GM12872 (cell line): ENCODE measurements at regions not wholly inside any gene's neighbourhood (a gene's known extent, or its start where the extent isn't known, plus 50 kb on each side); places are given as distances from the start of the nearest gene placed in this dataset.
A peak's percentile ranks its signal among the peaks of the same experiment; 100 is the strongest.

Experiments used
- CTCF ChIP-seq: IDR thresholded peaks from 3 replicates; pipeline ENCODE4 v1.5.1; 2011; ENCODE audit warnings: low read depth, mild to moderate bottlenecking, low read length, moderate library complexity; ENCODE audit not compliant: insufficient read depth

DNA sequence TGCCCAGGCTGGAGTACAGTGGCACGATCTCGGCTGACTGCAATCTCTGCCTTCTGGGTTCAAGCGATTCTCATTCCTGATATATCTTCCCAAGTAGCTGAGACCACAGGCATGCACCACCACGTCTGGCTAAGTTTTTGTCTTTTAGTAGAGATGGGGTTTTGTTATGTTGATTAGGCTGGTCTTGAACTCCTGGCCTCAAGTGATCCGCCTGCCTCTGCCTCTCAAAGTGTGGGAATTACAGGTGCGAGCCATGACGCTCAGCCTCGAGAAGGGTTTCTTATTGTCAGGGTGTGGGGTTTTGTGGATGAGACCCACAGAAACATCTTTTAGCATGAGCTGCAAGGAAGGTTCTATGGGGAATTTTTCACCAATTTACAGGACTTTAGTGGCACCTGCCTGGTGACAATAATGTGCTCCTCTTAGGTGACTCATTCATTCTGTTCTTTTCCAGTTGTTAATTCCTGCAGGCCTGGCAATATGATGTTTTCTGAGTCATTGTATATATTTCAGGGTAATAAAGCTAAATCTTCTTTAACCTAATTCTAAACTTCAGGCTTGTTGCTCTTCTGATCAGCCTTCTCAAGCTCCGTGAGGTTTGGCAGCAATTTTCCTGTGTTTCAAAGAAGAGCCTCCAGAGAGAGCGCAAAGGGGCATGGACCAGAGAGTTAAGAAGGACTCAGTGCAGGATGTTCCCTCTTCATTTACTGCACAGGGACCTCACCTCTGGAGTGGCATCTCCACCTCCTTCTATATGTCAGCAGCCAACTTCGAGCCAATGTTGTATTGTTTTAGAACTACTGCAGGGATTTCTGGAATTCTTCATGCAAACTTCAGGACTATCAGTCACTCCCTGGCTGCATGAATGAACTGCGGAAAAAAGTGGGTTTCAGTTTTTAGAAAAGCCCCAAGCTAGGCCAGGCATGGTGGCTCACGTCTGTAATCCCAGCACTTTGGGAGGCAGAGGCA, 77.8 kb upstream of the ZNF618 start:
- no peak for TF ChIP-seq CTCF

DNA sequence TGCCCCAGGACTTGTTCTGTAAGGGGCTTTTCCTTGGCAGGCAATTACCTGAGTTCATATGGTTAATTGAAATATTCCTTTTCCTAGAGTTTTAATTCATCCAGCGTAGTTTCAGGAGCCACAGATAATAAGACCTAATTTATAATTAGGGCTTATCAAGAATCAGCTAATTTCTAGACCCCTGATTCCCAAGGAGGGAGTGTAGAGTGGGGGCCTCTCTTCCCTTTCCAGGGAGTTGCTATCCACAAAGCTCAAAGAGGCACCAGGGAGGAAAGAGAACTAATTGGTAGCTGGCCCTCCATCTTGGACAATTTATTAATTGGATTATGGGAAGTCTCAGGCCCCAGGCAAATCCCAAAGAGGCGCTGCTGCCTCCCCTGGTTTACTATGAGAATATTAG, 75.8 kb upstream of the ZNF618 start:
- no peak for TF ChIP-seq CTCF

GRCh38 chr9:113803811-113804589, 72.1 kb upstream of the ZNF618 start:
- TF ChIP-seq CTCF = no peak

DNA sequence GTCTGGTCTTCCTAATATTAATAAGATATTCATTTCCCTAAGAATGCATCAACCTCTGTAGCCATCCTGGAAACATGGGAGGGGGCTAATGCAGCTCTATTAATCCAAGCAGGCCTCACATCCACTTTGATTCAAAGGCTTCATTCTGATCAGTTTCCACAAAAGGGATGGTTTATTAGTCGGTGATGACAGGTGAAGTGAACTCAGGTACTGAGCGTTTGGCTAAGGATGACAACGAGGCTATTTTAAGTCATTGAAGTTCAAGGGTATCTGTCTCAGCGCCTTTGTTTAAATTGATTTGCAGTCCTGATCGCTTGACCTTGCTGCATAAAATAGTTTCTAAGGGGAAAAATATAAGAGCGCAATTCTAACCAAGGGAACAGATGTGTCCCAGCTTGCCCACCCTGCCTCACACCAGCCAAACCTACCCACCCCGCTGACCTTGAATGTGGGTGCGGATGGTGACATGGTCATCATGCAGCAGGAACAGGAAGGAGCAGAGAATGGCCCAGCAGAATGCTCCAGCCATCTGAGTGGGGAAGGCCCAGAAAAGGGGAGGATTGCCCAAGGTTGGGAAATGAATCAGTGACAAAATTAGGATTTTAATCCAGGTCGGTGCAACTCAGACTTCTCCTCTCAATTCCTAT, 70.5 kb upstream of the ZNF618 start:
- no peak for TF ChIP-seq CTCF

- peak; percentile 94 for TF ChIP-seq CTCF
Observed at GRCh38 chr9:113807173-113808061, 68.7 kb upstream of the ZNF618 start.

DNA sequence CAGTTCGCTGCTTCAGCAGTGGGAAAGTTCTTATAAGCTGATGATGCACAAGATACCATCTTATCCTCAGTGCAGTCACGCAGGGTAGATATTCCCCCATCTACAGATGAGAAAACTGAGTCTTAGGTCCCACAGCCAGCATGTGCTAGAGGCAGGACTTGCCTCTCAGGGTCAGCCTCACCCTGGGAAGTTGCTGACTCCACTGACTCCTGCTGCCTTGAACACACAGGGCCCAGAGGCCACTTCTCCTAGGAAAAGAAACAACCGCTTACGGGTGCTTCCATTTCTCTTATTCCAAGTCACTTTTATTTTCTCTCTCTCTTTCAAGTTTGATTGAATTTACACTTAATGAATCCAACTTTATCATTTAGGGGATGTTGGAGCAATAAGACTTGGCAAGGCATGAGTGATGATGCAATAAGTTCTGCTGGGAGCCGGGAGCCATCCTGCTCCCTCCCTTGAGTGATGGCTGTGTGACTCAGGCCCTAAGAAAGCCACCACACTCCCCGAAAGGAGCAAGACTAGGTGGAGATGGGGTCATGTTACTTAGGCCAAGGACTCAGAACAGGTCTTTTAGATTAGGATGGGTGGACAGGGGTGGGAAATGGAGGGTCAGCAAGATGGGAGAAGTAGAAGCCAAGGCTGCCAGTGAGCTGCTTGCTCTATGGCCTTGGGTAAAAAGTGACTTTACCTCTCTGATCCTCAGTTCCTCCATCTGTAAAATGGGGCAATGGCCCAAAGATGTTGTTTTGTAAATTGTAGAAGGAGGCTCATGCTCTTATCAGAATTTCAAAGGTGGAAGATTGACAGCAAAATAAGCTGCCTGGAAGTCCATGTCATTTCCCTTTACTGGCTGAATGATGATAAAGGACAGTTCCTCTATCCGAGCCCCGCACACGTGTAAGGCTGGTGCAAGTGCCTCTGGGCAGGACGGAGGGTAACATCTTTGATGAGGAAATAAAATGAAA, 67.4 kb upstream of the ZNF618 start:
- TF ChIP-seq CTCF = no peak
